Adrenal gland (tissue), 5 donors: ENCODE measurements at regions not wholly inside any gene's neighbourhood (a gene's known extent, or its start where the extent isn't known, plus 50 kb on each side); places are given as distances from the start of the nearest gene placed in this dataset.

Source experiments
- POLR2A ChIP-seq, 2 donors: fragments of 450-650 bp; IDR thresholded peaks; one replicate each; pipeline ENCODE4 v1.6.1; 2017; ENCODE audit warnings: antibody characterized with exemption in 2 of 2, mild to moderate bottlenecking in 2 of 2, moderate library complexity in 1 of 2
- TF ChIP-seq, protein P1 (sequence below), 6 experiments: fragments of 450-650 bp in 4 of 6; fragments of 200-600 bp in 2 of 6; sonication (generic) in 1 of 6; IDR thresholded peaks; 1 replicate in 5 of 6; 2 replicates in 1 of 6; pipeline versions ENCODE4 v1.5.1 to v1.8.0; 2016 to 2021; ENCODE audit warnings: antibody characterized with exemption in 6 of 6, mild to moderate bottlenecking in 2 of 6, moderate library complexity in 1 of 6
- donor health status: DM: no; HTN: no; CAD: no.

DNA sequence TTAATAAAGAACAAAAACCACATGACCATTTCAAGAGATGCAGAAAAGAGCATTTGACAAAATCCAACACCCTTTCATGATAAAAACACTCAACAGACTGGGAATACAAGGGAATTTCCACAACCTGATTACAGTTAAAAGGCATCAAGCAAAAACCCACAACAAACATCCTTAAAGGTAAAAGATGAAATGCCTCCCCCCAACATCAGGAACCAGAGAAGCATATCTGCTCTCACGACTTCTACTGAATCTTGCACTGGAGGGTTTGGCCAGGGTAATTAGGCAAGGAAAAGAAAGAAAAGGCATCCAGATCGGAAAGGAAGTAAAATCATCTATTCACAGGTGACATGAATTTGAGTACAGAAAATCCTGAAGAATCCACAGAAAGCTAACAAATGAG is 59.5 kb upstream of the SFMBT2 start:
- TF ChIP-seq, protein P1, sequence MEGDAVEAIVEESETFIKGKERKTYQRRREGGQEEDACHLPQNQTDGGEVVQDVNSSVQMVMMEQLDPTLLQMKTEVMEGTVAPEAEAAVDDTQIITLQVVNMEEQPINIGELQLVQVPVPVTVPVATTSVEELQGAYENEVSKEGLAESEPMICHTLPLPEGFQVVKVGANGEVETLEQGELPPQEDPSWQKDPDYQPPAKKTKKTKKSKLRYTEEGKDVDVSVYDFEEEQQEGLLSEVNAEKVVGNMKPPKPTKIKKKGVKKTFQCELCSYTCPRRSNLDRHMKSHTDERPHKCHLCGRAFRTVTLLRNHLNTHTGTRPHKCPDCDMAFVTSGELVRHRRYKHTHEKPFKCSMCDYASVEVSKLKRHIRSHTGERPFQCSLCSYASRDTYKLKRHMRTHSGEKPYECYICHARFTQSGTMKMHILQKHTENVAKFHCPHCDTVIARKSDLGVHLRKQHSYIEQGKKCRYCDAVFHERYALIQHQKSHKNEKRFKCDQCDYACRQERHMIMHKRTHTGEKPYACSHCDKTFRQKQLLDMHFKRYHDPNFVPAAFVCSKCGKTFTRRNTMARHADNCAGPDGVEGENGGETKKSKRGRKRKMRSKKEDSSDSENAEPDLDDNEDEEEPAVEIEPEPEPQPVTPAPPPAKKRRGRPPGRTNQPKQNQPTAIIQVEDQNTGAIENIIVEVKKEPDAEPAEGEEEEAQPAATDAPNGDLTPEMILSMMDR (IDR thresholded peaks at IDR 0.05): no peak
- no peak for TF ChIP-seq POLR2A (IDR thresholded peaks at IDR 0.05)
